H9 (cell line): ENCODE measurements at regions not wholly inside any gene's neighbourhood (a gene's known extent, or its start where the extent isn't known, plus 50 kb on each side); places are given as distances from the start of the nearest gene placed in this dataset.

Experiments used
- DNase-seq: peaks from one replicate; pipeline ENCODE4 v3.0.0-alpha.2; 2017
- H2AFZ ChIP-seq: one replicate; pipeline ENCODE4 v1.6.1; 2013; ENCODE audit warnings: mild to moderate bottlenecking, low read length, control low read depth, moderate library complexity
- H2AK5ac ChIP-seq: 2 replicates; pipeline ENCODE4 v1.6.1; 2013; ENCODE audit warnings: low read length, control low read depth, mixed read lengths; ENCODE audit not compliant: insufficient read length
- H2BK120ac ChIP-seq: one replicate; pipeline ENCODE4 v1.6.1; 2013; ENCODE audit warnings: low read depth, mild to moderate bottlenecking, low read length, control low read depth, inconsistent platforms; ENCODE audit not compliant: poor library complexity, severe bottlenecking
- H2BK12ac ChIP-seq: 2 replicates; pipeline ENCODE4 v1.6.1; 2013; ENCODE audit warnings: low read length, control low read depth, mixed read lengths, low read depth; ENCODE audit not compliant: insufficient read length
- H2BK15ac ChIP-seq: 2 replicates; pipeline ENCODE4 v1.6.1; 2013; ENCODE audit warnings: low read depth, low read length, control low read depth
- H2BK20ac ChIP-seq: one replicate; pipeline ENCODE4 v1.6.1; 2013; ENCODE audit warnings: low read depth, mild to moderate bottlenecking, low read length, control low read depth, inconsistent platforms; ENCODE audit not compliant: poor library complexity, severe bottlenecking
- H2BK5ac ChIP-seq: 2 replicates; pipeline ENCODE4 v1.6.1; 2013; ENCODE audit warnings: low read length, control low read depth, mixed read lengths; ENCODE audit not compliant: insufficient read length
- H3K14ac ChIP-seq: 2 replicates; pipeline ENCODE4 v1.6.1; 2013; ENCODE audit warnings: low read length, control low read depth; ENCODE audit not compliant: insufficient read depth
- H3K18ac ChIP-seq: 2 replicates; pipeline ENCODE4 v1.6.1; 2013; ENCODE audit warnings: low read depth, mild to moderate bottlenecking, mixed read lengths, low read length, control low read depth; ENCODE audit not compliant: insufficient read length
- H3K23ac ChIP-seq: 2 replicates; pipeline ENCODE4 v1.6.1; 2013; ENCODE audit warnings: low read length, control low read depth, mixed read lengths, low read depth; ENCODE audit not compliant: insufficient read length
- H3K23me2 ChIP-seq: 2 replicates; pipeline ENCODE4 v1.6.1; 2013; ENCODE audit warnings: low read depth, mild to moderate bottlenecking, mixed read lengths, low read length, control low read depth; ENCODE audit not compliant: insufficient read length, poor library complexity, severe bottlenecking
- H3K27ac ChIP-seq: 2 replicates; pipeline ENCODE4 v1.5.1; 2013; ENCODE audit warnings: low read length, control low read depth, mixed read lengths, low read depth; ENCODE audit not compliant: insufficient read length
- H3K27me3 ChIP-seq: 2 replicates; pipeline ENCODE4 v1.6.1; 2013; ENCODE audit warnings: low read length, control low read depth, inconsistent platforms; ENCODE audit not compliant: insufficient read depth
- H3K4ac ChIP-seq: 2 replicates; pipeline ENCODE4 v1.6.1; 2013; ENCODE audit warnings: low read depth, mild to moderate bottlenecking, control low read depth, inconsistent platforms, low read length, moderate library complexity
- H3K4me1 ChIP-seq: 2 replicates; pipeline ENCODE4 v1.6.1; 2013; ENCODE audit warnings: low read length, control low read depth, inconsistent platforms; ENCODE audit not compliant: insufficient read depth
- H3K4me2 ChIP-seq: 2 replicates; pipeline ENCODE4 v1.6.1; 2013; ENCODE audit warnings: low read length, control low read depth, mixed read lengths; ENCODE audit not compliant: insufficient read length, insufficient read depth
- H3K56ac ChIP-seq: 2 replicates; pipeline ENCODE4 v1.6.1; 2013; ENCODE audit warnings: low read depth, mild to moderate bottlenecking, mixed read lengths, low read length, control low read depth; ENCODE audit not compliant: insufficient read length
- H3K79me1 ChIP-seq: 2 replicates; pipeline ENCODE4 v1.6.1; 2013; ENCODE audit warnings: low read depth, mild to moderate bottlenecking, moderate library complexity, low read length, control low read depth, inconsistent platforms; ENCODE audit not compliant: insufficient read depth, poor library complexity, severe bottlenecking
- H3K79me2 ChIP-seq: 2 replicates; pipeline ENCODE4 v1.6.1; 2013; ENCODE audit warnings: low read length, control low read depth, inconsistent platforms; ENCODE audit not compliant: insufficient read depth
- H3K9ac ChIP-seq: 2 replicates; pipeline ENCODE4 v1.6.1; 2013; ENCODE audit warnings: low read length, control low read depth, mixed read lengths; ENCODE audit not compliant: insufficient read length; ENCODE audit errors: extremely low read depth
- H3K9me3 ChIP-seq: one replicate; pipeline ENCODE4 v1.6.1; 2013; ENCODE audit warnings: low read depth, low read length, inconsistent platforms; ENCODE audit not compliant: control insufficient read depth
- H3T11ph ChIP-seq: one replicate; pipeline ENCODE4 v1.6.1; 2013; ENCODE audit warnings: mild to moderate bottlenecking, low read length, control low read depth, inconsistent platforms
- H4K20me1 ChIP-seq: one replicate; pipeline ENCODE4 v1.6.1; 2013; ENCODE audit not compliant: control insufficient read depth, insufficient read length, insufficient read depth
- H4K5ac ChIP-seq: 2 replicates; pipeline ENCODE4 v1.6.1; 2013; ENCODE audit warnings: low read depth, mild to moderate bottlenecking, mixed read lengths, low read length, control low read depth; ENCODE audit not compliant: insufficient read length
- H4K8ac ChIP-seq: replicated peaks from 2 replicates; pipeline ENCODE4 v1.6.1; 2013; ENCODE audit warnings: low read length, control low read depth, mixed read lengths, low read depth; ENCODE audit not compliant: insufficient read length
- H4K91ac ChIP-seq: 2 replicates; pipeline ENCODE4 v1.6.1; 2013; ENCODE audit warnings: low read depth, mild to moderate bottlenecking, moderate library complexity, mixed read lengths, low read length, control low read depth; ENCODE audit not compliant: insufficient read length
- H3K27ac Mint-ChIP-seq, 3 experiments: 2 replicates in 2 of 3; 3 replicates in 1 of 3; pipeline ENCODE4 v1.8.0; 2020 to 2021; ENCODE audit warnings: mixed read lengths in 3 of 3, mild to moderate bottlenecking in 1 of 3, moderate library complexity in 1 of 3
- H3K27me3 Mint-ChIP-seq: 2 replicates; pipeline ENCODE4 v1.8.0; 2021; ENCODE audit warnings: low read depth, mild to moderate bottlenecking, moderate library complexity, mixed read lengths
- H3K36me3 Mint-ChIP-seq, 3 experiments: 2 replicates in 2 of 3; 3 replicates in 1 of 3; pipeline ENCODE4 v1.8.0; 2020 to 2021; ENCODE audit warnings: low read depth in 3 of 3, mixed read lengths in 3 of 3; ENCODE audit not compliant: insufficient read depth in 1 of 3
- H3K4me1 Mint-ChIP-seq, 2 experiments: 2 replicates each; pipeline ENCODE4 v1.8.0; 2020; ENCODE audit warnings: mixed read lengths in 2 of 2
- H3K4me3 Mint-ChIP-seq, 2 experiments: 2 replicates in 1 of 2; 3 replicates in 1 of 2; pipeline ENCODE4 v1.8.0; 2020 to 2021; ENCODE audit warnings: mild to moderate bottlenecking in 2 of 2, mixed read lengths in 2 of 2, moderate library complexity in 1 of 2
- H3K9me3 Mint-ChIP-seq, 2 experiments: 2 replicates in 1 of 2; 3 replicates in 1 of 2; pipeline ENCODE4 v1.8.0; 2020; ENCODE audit warnings: mild to moderate bottlenecking in 2 of 2, mixed read lengths in 2 of 2, moderate library complexity in 1 of 2
- CTCF ChIP-seq: fragments of 200-600 bp; sonication (generic); conservative IDR thresholded peaks from 3 replicates; pipeline ENCODE4 v1.8.0; 2021; ENCODE audit warnings: antibody characterized with exemption, mild to moderate bottlenecking
- WGBS: extraction: QIAGEN DNeasy Blood & Tissue Kit; methylation state at CpG from one replicate; pipeline ENCODE4 v1.1.7; 2013; ENCODE audit warnings: missing lambda C conversion rate, low lambda C conversion rate, mixed read lengths; ENCODE audit not compliant: insufficient read length; ENCODE audit errors: extremely low coverage; 5-methylcytosine and 5-hydroxymethylcytosine counted together

DNA sequence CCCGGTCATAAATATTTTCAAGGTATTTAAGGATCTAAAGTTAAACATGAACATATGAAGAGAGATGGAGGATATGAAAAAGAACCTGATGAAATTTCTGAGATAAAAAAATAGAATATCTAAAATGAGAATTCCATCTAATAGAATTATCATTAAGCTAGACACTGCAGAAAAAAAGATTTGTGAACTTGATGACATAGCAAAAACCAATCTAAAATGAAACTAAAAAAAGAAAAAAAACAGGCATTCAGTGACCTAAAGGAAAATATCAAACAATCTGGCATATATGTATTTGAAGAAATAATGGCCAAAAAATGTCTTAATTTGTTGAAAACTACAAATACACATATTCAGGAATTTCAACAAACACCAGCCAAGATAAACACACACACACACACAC lies 81.6 kb upstream of the ZC3H12C start:
- Histone ChIP-seq H3K4me1 (no peaks in the 10 kb centered on the region), H2BK12ac (no peak overlapping the region), H2AK5ac (no peak overlapping the region), H4K20me1 (no peaks in the 10 kb centered on the region), H2BK5ac (no peak overlapping the region), H3K14ac (no peak overlapping the region), H3K27me3 (no peaks in the 10 kb centered on the region), H3K9me3 (no peaks in the 10 kb centered on the region), H2BK15ac (no peak overlapping the region), H3K4me2 (no peak overlapping the region), H3K9ac (no peak overlapping the region), H2AFZ (no peak overlapping the region), H3K18ac (no peak overlapping the region), H2BK120ac (no peak overlapping the region), H4K91ac (no peak overlapping the region), H3K79me1 (no peaks in the 10 kb centered on the region), H3K23ac (no peak overlapping the region), H2BK20ac (no peak overlapping the region), H3K4ac (no peak overlapping the region), H3K23me2 (no peaks in the 10 kb centered on the region), H3K79me2 (no peaks in the 10 kb centered on the region), H3K56ac (no peak overlapping the region), H4K5ac (no peak overlapping the region), H3K27ac (no peak overlapping the region), H3T11ph (no peak overlapping the region), H4K8ac (no peak overlapping the region)
- WGBS: no CpG with 5 or more reads among the region's 1 CpG
- DNase-seq: no peak
- Mint-ChIP-seq H3K9me3 (peaks cover 5 to 15% of the 10 kb centered on the region in 2 experiments), H3K4me3 (no peak overlapping the region), H3K36me3 (peaks cover 0 to 21% (median 0%) of the 10 kb centered on the region in 3 experiments; a peak in 2 of 7 replicates), H3K27me3 (no peaks in the 10 kb centered on the region), H3K27ac (no peak overlapping the region), H3K4me1 (no peaks in the 10 kb centered on the region)
- no peak for TF ChIP-seq CTCF
